Body of pancreas (tissue), 4 donors: ENCODE measurements at regions not wholly inside any gene's neighbourhood (a gene's known extent, or its start where the extent isn't known, plus 50 kb on each side); places are given as distances from the start of the nearest gene placed in this dataset.

ENCODE experiments used
- CTCF ChIP-seq, 7 experiments: fragments of 450-650 bp in 4 of 7; fragments of 200-600 bp in 3 of 7; sonication (generic) in 3 of 7; IDR thresholded peaks; one replicate each; pipeline ENCODE4 v1.5.1; 2016 to 2019; ENCODE audit warnings: antibody characterized with exemption in 7 of 7
- POLR2A ChIP-seq, 3 donors: fragments of 450-650 bp; IDR thresholded peaks; one replicate each; pipeline ENCODE4 v1.6.1; 2016; ENCODE audit warnings: antibody characterized with exemption in 3 of 3, mild to moderate bottlenecking in 2 of 3

GRCh38 chr17:34825102-34825501 is 136.2 kb downstream of the CCT6B start:
- TF ChIP-seq POLR2A (IDR thresholded peaks at IDR 0.05) (no peak), CTCF (IDR thresholded peaks at IDR 0.05) (no peak)
